Fibroblast of lung (primary cell): ENCODE measurements at regions not wholly inside any gene's neighbourhood (a gene's known extent, or its start where the extent isn't known, plus 50 kb on each side); places are given as distances from the start of the nearest gene placed in this dataset.

Source experiments
- DNase-seq, 2 donors: peaks; one replicate each; pipeline versions ENCODE4 v3.0.0 to v3.0.0-alpha.2; 2010; ENCODE audit warnings: low read depth in 2 of 2
- H2AFZ ChIP-seq: 2 replicates; pipeline ENCODE4 v1.5.1; 2012; ENCODE audit warnings: low read length, control low read depth, inconsistent platforms
- H3K27ac ChIP-seq: 2 replicates; pipeline ENCODE4 v1.5.1; 2011; ENCODE audit warnings: low read length, control low read depth; ENCODE audit not compliant: insufficient read depth
- H3K27me3 ChIP-seq: 2 replicates; pipeline ENCODE4 v1.5.1; 2011; ENCODE audit warnings: mild to moderate bottlenecking, low read length; ENCODE audit not compliant: control insufficient read depth, insufficient read depth
- H3K36me3 ChIP-seq: 2 replicates; pipeline ENCODE4 v1.5.1; 2011; ENCODE audit warnings: low read length; ENCODE audit not compliant: control insufficient read depth, insufficient read depth
- H3K4me1 ChIP-seq: 2 replicates; pipeline ENCODE4 v1.5.1; 2011; ENCODE audit warnings: low read length; ENCODE audit not compliant: control insufficient read depth, insufficient read depth; ENCODE audit errors: extremely low read depth
- H3K4me2 ChIP-seq: 2 replicates; pipeline ENCODE4 v1.5.1; 2011; ENCODE audit warnings: low read length, control low read depth; ENCODE audit not compliant: insufficient read depth; ENCODE audit errors: extremely low read depth
- H3K4me3 ChIP-seq, 4 experiments: fragments of 200-600 bp in 1 of 4; sonication (generic) in 1 of 4; replicated peaks in 1 of 4; 2 replicates each; pipeline ENCODE4 v1.5.1; 2011 to 2016; ENCODE audit warnings: low read length in 4 of 4, low read depth in 3 of 4, mild to moderate bottlenecking in 3 of 4, control low read depth in 2 of 4, inconsistent platforms in 1 of 4, mixed read lengths in 1 of 4; ENCODE audit not compliant: insufficient read depth in 1 of 4; ENCODE audit errors: control extremely low read depth in 1 of 4
- H3K79me2 ChIP-seq: 2 replicates; pipeline ENCODE4 v1.5.1; 2012; ENCODE audit warnings: mild to moderate bottlenecking, low read length, inconsistent platforms; ENCODE audit not compliant: control insufficient read depth, insufficient read depth
- H3K9ac ChIP-seq: 2 replicates; pipeline ENCODE4 v1.5.1; 2011; ENCODE audit warnings: mild to moderate bottlenecking, low read length, control low read depth; ENCODE audit not compliant: insufficient read depth
- H3K9me3 ChIP-seq: 2 replicates; pipeline ENCODE4 v1.5.1; 2012; ENCODE audit warnings: low read depth, low read length; ENCODE audit not compliant: control insufficient read depth, insufficient read depth
- H4K20me1 ChIP-seq: 2 replicates; pipeline ENCODE4 v1.5.1; 2011; ENCODE audit warnings: low read length; ENCODE audit not compliant: control insufficient read depth, insufficient read depth; ENCODE audit errors: extremely low read depth
- CTCF ChIP-seq, 2 donors: IDR thresholded peaks in 1 of 2; conservative IDR thresholded peaks in 1 of 2; 1 replicate in 1 of 2; 2 replicates in 1 of 2; pipeline ENCODE4 v1.5.1; 2011 to 2012; ENCODE audit warnings: low read length in 2 of 2, control low read depth in 1 of 2, inconsistent platforms in 1 of 2, low read depth in 1 of 2, mild to moderate bottlenecking in 1 of 2
- EZH2 ChIP-seq: IDR thresholded peaks from 2 replicates; pipeline ENCODE4 v1.5.1; 2012; ENCODE audit warnings: low read length, control low read depth, mild to moderate bottlenecking; ENCODE audit errors: missing control alignments

- Histone ChIP-seq H4K20me1 (no peaks in the 10 kb centered on the region), H2AFZ (no peak overlapping the region), H3K9me3 (no peaks in the 10 kb centered on the region), H3K9ac (no peak overlapping the region), H3K4me1 (no peaks in the 10 kb centered on the region), H3K4me3 (no peak overlapping the region), H3K4me2 (no peak overlapping the region), H3K27ac (no peak overlapping the region), H3K27me3 (no peaks in the 10 kb centered on the region), H3K79me2 (no peaks in the 10 kb centered on the region), H3K36me3 (no peaks in the 10 kb centered on the region)
- TF ChIP-seq EZH2 (no peak), CTCF (conservative IDR thresholded peaks at IDR 0.05 in 1 of 2, IDR thresholded peaks at IDR 0.05 in 1 of 2; ENCODE audit: low read depth in 1 of 2, low read length in 2 of 2) (no peak)
- no peak for DNase-seq
Measured at GRCh38 chr7:131909151-131909768, 352.8 kb upstream of the PODXL start.

GRCh38 chr7:131908714-131909113 lies 352.3 kb upstream of the PODXL start:
- no peak for DNase-seq
- Histone ChIP-seq H3K4me3 (no peak overlapping the region), H2AFZ (no peak overlapping the region), H4K20me1 (no peaks in the 10 kb centered on the region), H3K4me2 (no peak overlapping the region), H3K36me3 (no peaks in the 10 kb centered on the region), H3K4me1 (no peaks in the 10 kb centered on the region), H3K9ac (no peak overlapping the region), H3K27me3 (no peaks in the 10 kb centered on the region), H3K9me3 (no peaks in the 10 kb centered on the region), H3K79me2 (no peaks in the 10 kb centered on the region), H3K27ac (no peak overlapping the region)
- TF ChIP-seq EZH2 (peak; percentile 4), CTCF (conservative IDR thresholded peaks at IDR 0.05 in 1 of 2, IDR thresholded peaks at IDR 0.05 in 1 of 2; ENCODE audit: low read depth in 1 of 2, low read length in 2 of 2) (no peak)

- Histone ChIP-seq H3K79me2 (no peaks in the 10 kb centered on the region), H3K9ac (no peak overlapping the region), H2AFZ (no peak overlapping the region), H3K27me3 (no peaks in the 10 kb centered on the region), H3K9me3 (no peaks in the 10 kb centered on the region), H3K4me3 (no peak overlapping the region), H3K36me3 (no peaks in the 10 kb centered on the region), H4K20me1 (no peaks in the 10 kb centered on the region), H3K27ac (no peak overlapping the region), H3K4me2 (no peak overlapping the region), H3K4me1 (no peaks in the 10 kb centered on the region)
- TF ChIP-seq EZH2 (no peak), CTCF (conservative IDR thresholded peaks at IDR 0.05 in 1 of 2, IDR thresholded peaks at IDR 0.05 in 1 of 2; ENCODE audit: low read depth in 1 of 2, low read length in 2 of 2) (no peak)
- DNase-seq = no peak
Measured at GRCh38 chr7:131905471-131905973, 349.1 kb upstream of the PODXL start.
